ENCODE measurements at regions not wholly inside any gene's neighbourhood (a gene's known extent, or its start where the extent isn't known, plus 50 kb on each side); places are given as distances from the start of the nearest gene placed in this dataset.
"Not testable (repeated sequence)": the region's sequence is repeated elsewhere in the genome, so short reads cannot be mapped to it uniquely, and the experiment has no call there.

DNA sequence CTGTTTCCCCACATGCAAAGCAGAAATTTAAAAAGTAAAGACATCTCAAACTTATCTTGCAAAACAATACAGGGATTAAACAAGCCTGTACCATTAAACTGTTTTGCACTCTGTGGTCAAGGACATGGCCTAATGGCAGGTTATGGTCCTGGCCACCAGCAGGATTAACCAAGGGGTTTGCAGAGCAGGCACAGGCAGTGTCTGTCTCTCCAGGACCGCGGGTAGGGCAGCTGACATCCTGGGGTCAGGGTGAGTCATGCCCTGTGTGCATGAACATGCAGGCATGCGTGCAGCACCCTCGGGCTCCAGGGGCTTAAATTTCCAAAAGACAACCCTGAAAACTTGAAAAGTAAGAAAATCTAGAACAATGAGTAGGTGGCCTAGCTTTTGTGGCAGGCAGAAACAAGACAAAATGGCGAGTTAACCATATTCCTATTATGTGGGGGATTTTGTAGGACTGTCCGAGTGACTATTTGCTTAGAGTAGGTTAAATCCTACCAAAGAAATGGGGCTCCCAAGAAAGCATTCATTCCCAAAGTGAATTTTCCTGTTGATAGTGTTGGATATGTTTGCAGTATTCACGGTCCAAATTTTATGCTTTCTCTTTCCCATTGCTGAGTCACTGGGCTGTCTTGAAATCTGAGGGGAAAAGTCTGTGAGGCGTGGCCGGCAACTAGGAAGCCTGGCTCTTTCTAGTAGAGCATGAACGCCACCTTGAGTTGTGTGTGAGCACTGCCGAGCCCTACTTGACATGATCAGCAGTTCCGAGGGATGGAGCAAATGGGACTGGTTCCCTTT is 158.4 kb upstream of the FAM20A start:
- peak; percentile 90 for DNase-seq (ENCODE audit: insufficient read length, low spot score, missing footprints)
- H4K20me1 ChIP-seq (ENCODE audit: insufficient read depth, low read length): no peaks in the 10 kb centered on the region

DNA sequence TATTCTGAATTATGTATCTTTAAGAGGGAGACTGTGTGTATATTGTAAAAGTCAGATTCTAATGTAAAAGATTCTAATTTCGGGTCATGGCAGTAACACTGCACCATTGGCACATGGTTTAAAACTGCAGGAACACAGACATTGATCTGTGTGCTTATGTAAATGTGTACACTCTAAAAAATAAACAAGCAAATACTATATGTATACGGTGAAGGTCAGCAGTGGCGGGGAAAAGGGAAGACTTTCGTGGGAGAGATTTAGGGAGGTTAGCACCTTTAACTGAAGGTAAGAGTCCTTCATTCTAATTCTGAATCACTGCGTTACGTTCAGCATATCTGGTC is 157.8 kb upstream of the FAM20A start:
- Histone ChIP-seq H4K20me1 (ENCODE audit: insufficient read depth, low read length) (no peaks in the 10 kb centered on the region), H3K79me2 (ENCODE audit: insufficient read depth, low read length) (no peaks in the 10 kb centered on the region), H3K4me2 (ENCODE audit: insufficient read depth, low read length) (peak overlapping the region; percentile 93), H3K27ac (ENCODE audit: low read depth, low read length) (peak overlapping the region; percentile 92), H3K36me3 (ENCODE audit: insufficient read depth, low read length) (no peaks in the 10 kb centered on the region), H3K4me3 (ENCODE audit: insufficient read depth, low read length) (peak overlapping the region; percentile 67), H3K9me3 (ENCODE audit: low read depth, low read length) (no peaks in the 10 kb centered on the region), H2AFZ (ENCODE audit: low read length) (peak overlapping the region; percentile 85), H3K4me1 (ENCODE audit: insufficient read depth, low read length) (peaks cover 11% of the 10 kb centered on the region), H3K27me3 (ENCODE audit: insufficient read depth, low read length) (no peaks in the 10 kb centered on the region)
- TF ChIP-seq, protein P1, sequence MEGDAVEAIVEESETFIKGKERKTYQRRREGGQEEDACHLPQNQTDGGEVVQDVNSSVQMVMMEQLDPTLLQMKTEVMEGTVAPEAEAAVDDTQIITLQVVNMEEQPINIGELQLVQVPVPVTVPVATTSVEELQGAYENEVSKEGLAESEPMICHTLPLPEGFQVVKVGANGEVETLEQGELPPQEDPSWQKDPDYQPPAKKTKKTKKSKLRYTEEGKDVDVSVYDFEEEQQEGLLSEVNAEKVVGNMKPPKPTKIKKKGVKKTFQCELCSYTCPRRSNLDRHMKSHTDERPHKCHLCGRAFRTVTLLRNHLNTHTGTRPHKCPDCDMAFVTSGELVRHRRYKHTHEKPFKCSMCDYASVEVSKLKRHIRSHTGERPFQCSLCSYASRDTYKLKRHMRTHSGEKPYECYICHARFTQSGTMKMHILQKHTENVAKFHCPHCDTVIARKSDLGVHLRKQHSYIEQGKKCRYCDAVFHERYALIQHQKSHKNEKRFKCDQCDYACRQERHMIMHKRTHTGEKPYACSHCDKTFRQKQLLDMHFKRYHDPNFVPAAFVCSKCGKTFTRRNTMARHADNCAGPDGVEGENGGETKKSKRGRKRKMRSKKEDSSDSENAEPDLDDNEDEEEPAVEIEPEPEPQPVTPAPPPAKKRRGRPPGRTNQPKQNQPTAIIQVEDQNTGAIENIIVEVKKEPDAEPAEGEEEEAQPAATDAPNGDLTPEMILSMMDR (IDR thresholded peaks at IDR 0.05; ENCODE audit: extremely low read depth, low read depth, low read length): no peak
- no peak for DNase-seq (ENCODE audit: insufficient read length, low spot score, missing footprints)

More for the DNA sequence above, 158.4 kb upstream of the FAM20A start:
- Histone ChIP-seq H3K4me3 (ENCODE audit: insufficient read depth, low read length) (peak overlapping the region; percentile 67), H3K79me2 (ENCODE audit: insufficient read depth, low read length) (no peaks in the 10 kb centered on the region), H3K4me1 (ENCODE audit: insufficient read depth, low read length) (peaks cover 11% of the 10 kb centered on the region), H2AFZ (ENCODE audit: low read length) (peak overlapping the region; percentile 85), H3K36me3 (ENCODE audit: insufficient read depth, low read length) (no peaks in the 10 kb centered on the region), H3K27ac (ENCODE audit: low read depth, low read length) (peak overlapping the region; percentile 92), H3K27me3 (ENCODE audit: insufficient read depth, low read length) (no peaks in the 10 kb centered on the region), H3K4me2 (ENCODE audit: insufficient read depth, low read length) (peak overlapping the region; percentile 93), H3K9me3 (ENCODE audit: low read depth, low read length) (no peaks in the 10 kb centered on the region)
- TF ChIP-seq, protein P1 (IDR thresholded peaks at IDR 0.05; ENCODE audit: extremely low read depth, low read depth, low read length): peak; percentile 98

DNA sequence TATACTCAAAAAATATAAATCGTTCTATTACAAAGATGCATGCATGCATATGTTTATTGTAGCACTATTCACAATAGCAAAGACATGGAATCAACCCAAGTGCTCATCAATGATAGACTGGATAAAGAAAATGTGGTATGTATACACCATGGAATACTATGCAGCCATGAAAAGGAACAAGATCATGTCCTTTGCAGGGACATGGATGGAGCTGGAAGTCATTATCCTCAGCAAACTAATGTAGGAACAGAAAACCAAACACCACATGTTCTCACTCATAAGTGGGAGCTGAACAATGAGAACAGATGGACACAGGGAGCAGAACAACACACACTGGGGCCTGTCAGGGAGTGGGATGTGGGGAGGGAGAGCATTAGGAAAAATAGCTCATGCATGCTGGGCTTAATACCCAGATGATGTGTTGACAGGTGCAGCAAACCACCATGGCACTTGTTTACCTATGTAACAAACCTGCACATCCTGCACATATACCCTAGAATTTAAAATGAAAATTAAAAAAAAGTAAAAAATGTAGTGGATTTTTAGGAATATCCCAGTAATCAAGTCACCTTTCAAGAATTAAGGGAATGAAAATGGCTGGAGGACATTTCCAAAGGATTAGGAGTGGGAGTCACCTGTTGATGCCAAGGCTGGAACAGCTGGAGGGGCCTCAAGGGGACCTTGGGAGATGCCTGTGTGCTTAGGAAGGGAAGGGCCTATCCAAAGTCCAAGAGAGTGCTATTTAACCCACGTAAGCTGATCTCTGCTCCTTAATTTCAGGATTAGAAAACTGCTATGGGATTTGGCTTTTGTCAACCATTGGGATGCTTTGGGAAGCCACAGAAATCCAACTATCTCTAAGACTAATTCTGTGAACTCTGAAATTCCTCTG is 156.9 kb upstream of the FAM20A start:
- H3K79me2 ChIP-seq (ENCODE audit: insufficient read depth, low read length); H3K4me2 ChIP-seq (ENCODE audit: insufficient read depth, low read length); H4K20me1 ChIP-seq (ENCODE audit: insufficient read depth, low read length); DNase-seq (ENCODE audit: insufficient read length, low spot score, missing footprints); H3K9me3 ChIP-seq (ENCODE audit: low read depth, low read length); H3K27me3 ChIP-seq (ENCODE audit: insufficient read depth, low read length); H2AFZ ChIP-seq (ENCODE audit: low read length); H3K27ac ChIP-seq (ENCODE audit: low read depth, low read length); H3K36me3 ChIP-seq (ENCODE audit: insufficient read depth, low read length); H3K4me3 ChIP-seq (ENCODE audit: insufficient read depth, low read length); H3K4me1 ChIP-seq (ENCODE audit: insufficient read depth, low read length): not testable (repeated sequence)

GRCh38 chr17:68753985-68754769 is 153.0 kb upstream of the FAM20A start:
- Histone ChIP-seq H3K79me2 (ENCODE audit: insufficient read depth, low read length) (no peaks in the 10 kb centered on the region), H3K4me3 (ENCODE audit: insufficient read depth, low read length) (no peak overlapping the region)
- TF ChIP-seq, protein P1 (IDR thresholded peaks at IDR 0.05; ENCODE audit: extremely low read depth, low read depth, low read length): no peak

More at GRCh38 chr17:68753985-68754769, 153.0 kb upstream of the FAM20A start:
- Histone ChIP-seq H3K27me3 (ENCODE audit: insufficient read depth, low read length) (no peaks in the 10 kb centered on the region), H3K36me3 (ENCODE audit: insufficient read depth, low read length) (no peaks in the 10 kb centered on the region), H4K20me1 (ENCODE audit: insufficient read depth, low read length) (no peaks in the 10 kb centered on the region), H3K4me2 (ENCODE audit: insufficient read depth, low read length) (no peak overlapping the region), H2AFZ (ENCODE audit: low read length) (no peak overlapping the region), H3K27ac (ENCODE audit: low read depth, low read length) (no peak overlapping the region), H3K9me3 (ENCODE audit: low read depth, low read length) (no peaks in the 10 kb centered on the region), H3K4me1 (ENCODE audit: insufficient read depth, low read length) (peaks cover 6% of the 10 kb centered on the region)
- DNase-seq (ENCODE audit: insufficient read length, low spot score, missing footprints): no peak

Measured in osteoblast (primary cell).